CD14-positive monocyte (primary cell): ENCODE measurements at regions not wholly inside any gene's neighbourhood (a gene's known extent, or its start where the extent isn't known, plus 50 kb on each side); places are given as distances from the start of the nearest gene placed in this dataset.

Experiments used
- DNase-seq, 3 donors: peaks; one replicate each; pipeline ENCODE4 v3.0.0-alpha.2; 2011 to 2022
- H2AFZ ChIP-seq: 2 replicates; pipeline ENCODE4 v1.6.0; 2012; ENCODE audit warnings: mild to moderate bottlenecking, low read depth, low read length, inconsistent platforms; ENCODE audit not compliant: insufficient read depth, poor library complexity, severe bottlenecking
- H3K27ac ChIP-seq, 2 donors: 1 replicate in 1 of 2; 2 replicates in 1 of 2; pipeline ENCODE4 v1.5.1; 2012 to 2013; ENCODE audit warnings: low read length in 2 of 2, control low read depth in 1 of 2, inconsistent platforms in 1 of 2, low read depth in 1 of 2, mild to moderate bottlenecking in 1 of 2
- H3K27me3 ChIP-seq, 2 donors: one replicate each; pipeline versions ENCODE4 v1.6.0 to v1.6.1; 2011 to 2013; ENCODE audit warnings: low read length in 2 of 2; ENCODE audit not compliant: control insufficient read depth in 2 of 2, insufficient read depth in 2 of 2
- H3K36me3 ChIP-seq, 2 donors: replicated peaks in 1 of 2; 1 replicate in 1 of 2; 2 replicates in 1 of 2; pipeline versions ENCODE4 v1.5.1 to v1.6.1; 2012 to 2013; ENCODE audit warnings: low read length in 2 of 2, control low read depth in 1 of 2, inconsistent platforms in 1 of 2, mild to moderate bottlenecking in 1 of 2; ENCODE audit not compliant: insufficient read depth in 2 of 2, control insufficient read depth in 1 of 2
- H3K4me1 ChIP-seq, 2 donors: 1 replicate in 1 of 2; 2 replicates in 1 of 2; pipeline versions ENCODE4 v1.5.1 to v1.6.1; 2012 to 2013; ENCODE audit warnings: low read length in 2 of 2, control low read depth in 1 of 2, inconsistent platforms in 1 of 2, mild to moderate bottlenecking in 1 of 2, moderate library complexity in 1 of 2; ENCODE audit not compliant: insufficient read depth in 2 of 2, control insufficient read depth in 1 of 2
- H3K4me2 ChIP-seq: replicated peaks from 2 replicates; pipeline ENCODE3; 2012; ENCODE audit warnings: low read length, moderate library complexity, mild to moderate bottlenecking; ENCODE audit not compliant: poor library complexity, severe bottlenecking; ENCODE audit errors: extremely low read depth
- H3K4me3 ChIP-seq, 3 experiments: fragments of 200-600 bp in 1 of 3; sonication (generic) in 1 of 3; replicated peaks in 1 of 3; 1 replicate in 2 of 3; 2 replicates in 1 of 3; pipeline ENCODE4 v1.5.1; 2011 to 2013; ENCODE audit warnings: low read length in 3 of 3, mild to moderate bottlenecking in 3 of 3, control low read depth in 2 of 3, low read depth in 2 of 3, inconsistent platforms in 1 of 3, moderate library complexity in 1 of 3
- H3K79me2 ChIP-seq: 2 replicates; pipeline ENCODE4 v1.6.0; 2012; ENCODE audit warnings: mild to moderate bottlenecking, control low read depth, inconsistent platforms, low read length, moderate library complexity; ENCODE audit not compliant: insufficient read depth
- H3K9ac ChIP-seq: 2 replicates; pipeline ENCODE4 v1.6.0; 2017; ENCODE audit warnings: low read length, mild to moderate bottlenecking; ENCODE audit not compliant: insufficient read depth, poor library complexity, severe bottlenecking
- H3K9me3 ChIP-seq, 2 donors: replicated peaks in 1 of 2; 1 replicate in 1 of 2; 2 replicates in 1 of 2; pipeline versions ENCODE4 v1.5.1 to v1.6.1; 2012 to 2013; ENCODE audit warnings: low read length in 2 of 2, control low read depth in 1 of 2; ENCODE audit not compliant: control insufficient read depth in 1 of 2, insufficient read depth in 1 of 2
- H4K20me1 ChIP-seq: 2 replicates; pipeline ENCODE4 v1.6.0; 2012; ENCODE audit warnings: mild to moderate bottlenecking, low read length, control low read depth, moderate library complexity; ENCODE audit not compliant: insufficient read depth
- H3K27ac Mint-ChIP-seq, 7 donors: one replicate each; pipeline ENCODE4 v1.8.0; 2020; ENCODE audit warnings: mild to moderate bottlenecking in 7 of 7, mixed read lengths in 7 of 7, moderate library complexity in 6 of 7, inconsistent platforms in 2 of 7
- H3K27me3 Mint-ChIP-seq, 3 donors: one replicate each; pipeline ENCODE4 v1.8.0; 2021 to 2022; ENCODE audit warnings: low read depth in 3 of 3, mild to moderate bottlenecking in 3 of 3, mixed read lengths in 3 of 3, moderate library complexity in 3 of 3, inconsistent platforms in 1 of 3
- H3K36me3 Mint-ChIP-seq, 2 donors: one replicate each; pipeline ENCODE4 v1.8.0; 2020; ENCODE audit warnings: mixed read lengths in 2 of 2, inconsistent platforms in 1 of 2, mild to moderate bottlenecking in 1 of 2
- H3K4me1 Mint-ChIP-seq: one replicate; pipeline ENCODE4 v1.8.0; 2020; ENCODE audit warnings: mild to moderate bottlenecking, mixed read lengths
- H3K4me3 Mint-ChIP-seq, 2 donors: one replicate each; pipeline ENCODE4 v1.8.0; 2020; ENCODE audit warnings: mild to moderate bottlenecking in 2 of 2, mixed read lengths in 2 of 2, moderate library complexity in 1 of 2
- H3K9me3 Mint-ChIP-seq, 7 donors: one replicate each; pipeline ENCODE4 v1.8.0; 2020 to 2022; ENCODE audit warnings: mixed read lengths in 7 of 7, mild to moderate bottlenecking in 6 of 7, moderate library complexity in 6 of 7, inconsistent platforms in 2 of 7
- WGBS: methylation state at CpG from one replicate; pipeline ENCODE4 v1.1.5; 2013; ENCODE audit warnings: missing lambda C conversion rate; ENCODE audit not compliant: insufficient coverage; 5-methylcytosine and 5-hydroxymethylcytosine counted together
- intact Hi-C, 2 donors: fragments of 100-400 bp; cut with micrococcal nuclease; formaldehyde crosslinking; loops; one replicate each; pipeline versions ENCODE4 v1.15.0 to v1.15.1; 2023
- TF ChIP-seq, protein P1 (sequence below): fragments of 200-600 bp; IDR thresholded peaks from one replicate; pipeline ENCODE4 v1.8.0; 2022; ENCODE audit warnings: antibody characterized with exemption, mild to moderate bottlenecking

DNA sequence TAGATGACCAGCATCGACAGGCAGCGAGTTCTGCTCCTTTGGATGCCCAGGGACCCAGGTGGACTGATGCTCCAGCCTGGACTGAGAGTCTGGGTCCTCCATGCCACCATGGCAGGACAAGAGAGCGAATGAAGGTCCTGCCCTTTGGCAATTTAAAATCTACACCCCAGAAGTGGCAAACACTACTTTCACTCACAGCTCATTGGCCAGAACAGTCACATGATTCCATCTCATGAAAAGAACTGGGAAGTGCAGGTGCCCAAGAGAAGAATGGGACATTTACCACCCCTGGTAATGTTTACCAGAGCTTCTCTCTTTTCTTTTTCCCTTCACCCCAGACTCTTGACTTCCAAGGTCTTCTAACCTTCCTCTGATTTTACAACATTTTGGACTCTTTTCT, 87.8 kb upstream of the SLCO3A1 start:
- no peak overlapping the region for H3K27ac ChIP-seq
- H3K27me3 ChIP-seq: no peaks in the 10 kb centered on the region
- H3K36me3 Mint-ChIP-seq: no peaks in the 10 kb centered on the region
- no peaks in the 10 kb centered on the region for H3K36me3 ChIP-seq
- no peak for DNase-seq
- no peaks in the 10 kb centered on the region for H3K4me1 ChIP-seq
- TF ChIP-seq, protein P1, sequence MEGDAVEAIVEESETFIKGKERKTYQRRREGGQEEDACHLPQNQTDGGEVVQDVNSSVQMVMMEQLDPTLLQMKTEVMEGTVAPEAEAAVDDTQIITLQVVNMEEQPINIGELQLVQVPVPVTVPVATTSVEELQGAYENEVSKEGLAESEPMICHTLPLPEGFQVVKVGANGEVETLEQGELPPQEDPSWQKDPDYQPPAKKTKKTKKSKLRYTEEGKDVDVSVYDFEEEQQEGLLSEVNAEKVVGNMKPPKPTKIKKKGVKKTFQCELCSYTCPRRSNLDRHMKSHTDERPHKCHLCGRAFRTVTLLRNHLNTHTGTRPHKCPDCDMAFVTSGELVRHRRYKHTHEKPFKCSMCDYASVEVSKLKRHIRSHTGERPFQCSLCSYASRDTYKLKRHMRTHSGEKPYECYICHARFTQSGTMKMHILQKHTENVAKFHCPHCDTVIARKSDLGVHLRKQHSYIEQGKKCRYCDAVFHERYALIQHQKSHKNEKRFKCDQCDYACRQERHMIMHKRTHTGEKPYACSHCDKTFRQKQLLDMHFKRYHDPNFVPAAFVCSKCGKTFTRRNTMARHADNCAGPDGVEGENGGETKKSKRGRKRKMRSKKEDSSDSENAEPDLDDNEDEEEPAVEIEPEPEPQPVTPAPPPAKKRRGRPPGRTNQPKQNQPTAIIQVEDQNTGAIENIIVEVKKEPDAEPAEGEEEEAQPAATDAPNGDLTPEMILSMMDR: no peak
- H3K9me3 Mint-ChIP-seq: peaks cover 0 to 5% (median 0%) of the 10 kb centered on the region in 7 donors
- no peaks in the 10 kb centered on the region for H3K79me2 ChIP-seq
- H3K4me3 Mint-ChIP-seq: no peak overlapping the region
- 87% methylated on average over 2 of the region's 3 CpGs for WGBS
- H4K20me1 ChIP-seq: no peaks in the 10 kb centered on the region
- H3K27me3 Mint-ChIP-seq: peaks cover 1 to 9% (median 7%) of the 10 kb centered on the region in 3 donors
- H3K4me1 Mint-ChIP-seq: no peaks in the 10 kb centered on the region
- H2AFZ ChIP-seq: no peak overlapping the region
- no peaks in the 10 kb centered on the region for H3K9me3 ChIP-seq
- intact Hi-C loops: no loop called here
- H3K4me3 ChIP-seq: no peak overlapping the region
- no peak overlapping the region for H3K4me2 ChIP-seq
- H3K9ac ChIP-seq: no peak overlapping the region
- no peak overlapping the region for H3K27ac Mint-ChIP-seq

DNA sequence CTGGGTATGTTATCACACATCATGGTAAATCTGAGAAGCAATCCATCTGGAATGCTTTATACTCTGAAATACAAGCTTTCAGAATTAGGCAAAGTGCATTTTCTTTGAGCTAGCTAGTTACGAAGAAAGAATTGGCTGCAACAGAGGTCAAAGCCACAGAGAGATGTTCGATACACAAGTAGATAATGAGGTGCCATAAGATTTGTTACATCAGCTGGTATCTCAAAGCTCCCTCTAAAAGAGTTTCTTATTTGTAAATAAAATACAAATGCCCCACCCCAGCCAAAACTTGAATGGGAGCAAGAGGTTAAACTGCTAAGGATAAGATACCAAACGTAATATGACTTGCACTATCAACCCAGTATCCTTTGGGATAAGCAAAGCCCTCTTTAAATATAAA, 84.0 kb upstream of the SLCO3A1 start:
- no peaks in the 10 kb centered on the region for H3K27me3 ChIP-seq
- no peaks in the 10 kb centered on the region for H3K36me3 Mint-ChIP-seq
- WGBS: 100% methylated on average over 1 of the region's 3 CpGs

More for the DNA sequence above, 84.0 kb upstream of the SLCO3A1 start:
- no peak overlapping the region for H3K4me3 ChIP-seq
- TF ChIP-seq, protein P1: no peak
- Mint-ChIP-seq H3K4me3 (no peak overlapping the region), H3K9me3 (peaks cover 0 to 5% (median 0%) of the 10 kb centered on the region in 7 donors), H3K27me3 (peaks cover 2 to 8% (median 4%) of the 10 kb centered on the region in 3 donors), H3K27ac (no peak overlapping the region), H3K4me1 (no peaks in the 10 kb centered on the region)
- H2AFZ ChIP-seq: no peak overlapping the region
- intact Hi-C loops: no loop called here
- H3K9ac ChIP-seq: no peak overlapping the region
- no peak overlapping the region for H3K27ac ChIP-seq
- H3K4me2 ChIP-seq: no peak overlapping the region
- no peaks in the 10 kb centered on the region for H3K36me3 ChIP-seq
- no peaks in the 10 kb centered on the region for H3K79me2 ChIP-seq
- H3K9me3 ChIP-seq: no peaks in the 10 kb centered on the region
- DNase-seq: no peak
- no peaks in the 10 kb centered on the region for H3K4me1 ChIP-seq
- H4K20me1 ChIP-seq: no peaks in the 10 kb centered on the region
